ENCODE measurements at regions not wholly inside any gene's neighbourhood (a gene's known extent, or its start where the extent isn't known, plus 50 kb on each side); places are given as distances from the start of the nearest gene placed in this dataset.

GRCh38 chr2:238614376-238614775 is 187.6 kb downstream of the ASB1 start:
- no peak for DNase-seq
- Histone ChIP-seq H3K4me2 (no peak overlapping the region), H4K20me1 (ENCODE audit: insufficient read depth) (no peaks in the 10 kb centered on the region), H3K4me1 (ENCODE audit: control insufficient read depth in 1 of 2, insufficient read depth in 2 of 2, low read depth in 1 of 2, low read length in 1 of 2) (no peaks in the 10 kb centered on the region), H3F3A (replicated peaks; ENCODE audit: insufficient read depth) (no peaks in the 10 kb centered on the region), H2AFZ (ENCODE audit: low read depth) (no peak overlapping the region), H3K9ac (no peak overlapping the region), H3K27me3 (ENCODE audit: insufficient read depth) (no peaks in the 10 kb centered on the region), H3K9me2 (no peaks in the 10 kb centered on the region), H3K79me2 (ENCODE audit: insufficient read depth) (no peaks in the 10 kb centered on the region), H3K4me3 (ENCODE audit: low read depth in 2 of 2, low read length in 1 of 2) (no peak overlapping the region), H3K9me3 (no peaks in the 10 kb centered on the region), H3K36me3 (replicated peaks in 1 of 2; ENCODE audit: control insufficient read depth in 1 of 2, insufficient read depth in 2 of 2, low read length in 1 of 2) (no peaks in the 10 kb centered on the region), H3K27ac (ENCODE audit: low read depth in 2 of 2, low read length in 1 of 2) (no peak overlapping the region)
- TF ChIP-seq RFX5 (IDR thresholded peaks at IDR 0.05; ENCODE audit: low read length) = no peak
- TF ChIP-seq SMC3 (IDR thresholded peaks at IDR 0.05; ENCODE audit: low read depth, low read length) = no peak
- TF ChIP-seq FOSL2 (IDR thresholded peaks at IDR 0.05; ENCODE audit: borderline replicate concordance, low read depth) = no peak
- TF ChIP-seq MEF2A (IDR thresholded peaks at IDR 0.05; ENCODE audit: borderline replicate concordance, low read depth) = no peak
- no peak for TF ChIP-seq GATA2 (CRISPR knock-in tag; IDR thresholded peaks at IDR 0.05)
- TF ChIP-seq, protein P1, sequence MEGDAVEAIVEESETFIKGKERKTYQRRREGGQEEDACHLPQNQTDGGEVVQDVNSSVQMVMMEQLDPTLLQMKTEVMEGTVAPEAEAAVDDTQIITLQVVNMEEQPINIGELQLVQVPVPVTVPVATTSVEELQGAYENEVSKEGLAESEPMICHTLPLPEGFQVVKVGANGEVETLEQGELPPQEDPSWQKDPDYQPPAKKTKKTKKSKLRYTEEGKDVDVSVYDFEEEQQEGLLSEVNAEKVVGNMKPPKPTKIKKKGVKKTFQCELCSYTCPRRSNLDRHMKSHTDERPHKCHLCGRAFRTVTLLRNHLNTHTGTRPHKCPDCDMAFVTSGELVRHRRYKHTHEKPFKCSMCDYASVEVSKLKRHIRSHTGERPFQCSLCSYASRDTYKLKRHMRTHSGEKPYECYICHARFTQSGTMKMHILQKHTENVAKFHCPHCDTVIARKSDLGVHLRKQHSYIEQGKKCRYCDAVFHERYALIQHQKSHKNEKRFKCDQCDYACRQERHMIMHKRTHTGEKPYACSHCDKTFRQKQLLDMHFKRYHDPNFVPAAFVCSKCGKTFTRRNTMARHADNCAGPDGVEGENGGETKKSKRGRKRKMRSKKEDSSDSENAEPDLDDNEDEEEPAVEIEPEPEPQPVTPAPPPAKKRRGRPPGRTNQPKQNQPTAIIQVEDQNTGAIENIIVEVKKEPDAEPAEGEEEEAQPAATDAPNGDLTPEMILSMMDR (IDR thresholded peaks at IDR 0.05) = no peak
- TF ChIP-seq IRF3 (IDR thresholded peaks at IDR 0.05; ENCODE audit: low read depth, low read length) = no peak
- TF ChIP-seq, protein P2, sequence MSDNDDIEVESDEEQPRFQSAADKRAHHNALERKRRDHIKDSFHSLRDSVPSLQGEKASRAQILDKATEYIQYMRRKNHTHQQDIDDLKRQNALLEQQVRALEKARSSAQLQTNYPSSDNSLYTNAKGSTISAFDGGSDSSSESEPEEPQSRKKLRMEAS (IDR thresholded peaks at IDR 0.05; ENCODE audit: low read depth) = no peak
- no peak for TF ChIP-seq GABPA (IDR thresholded peaks at IDR 0.05; ENCODE audit: low read depth)
- CTCF ChIA-PET = no interaction called here
- POLR2A ChIA-PET = no interaction called here

DNA sequence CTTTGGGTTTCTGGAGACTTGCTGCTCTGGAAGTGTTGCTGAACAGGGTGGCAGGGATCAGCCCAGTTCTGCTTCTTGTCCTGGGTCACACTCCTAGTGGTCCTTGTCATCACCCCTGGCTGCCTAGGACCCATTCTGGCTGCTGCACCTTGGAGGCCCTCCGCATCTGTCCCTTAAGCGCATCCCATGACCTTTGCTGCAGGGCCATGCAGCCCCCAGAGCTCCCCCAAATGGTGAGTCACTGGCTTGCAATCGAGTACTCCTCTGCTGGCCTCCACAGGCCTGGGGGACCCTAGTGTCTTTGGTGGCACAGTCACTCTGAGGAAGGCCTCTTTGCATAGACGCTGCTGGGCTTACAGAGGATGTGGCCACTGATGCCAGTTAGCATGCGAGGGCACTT is 188.5 kb downstream of the ASB1 start:
- Histone ChIP-seq H3K79me2 (ENCODE audit: insufficient read depth) (no peaks in the 10 kb centered on the region), H3K27ac (ENCODE audit: low read depth in 2 of 2, low read length in 1 of 2) (no peak overlapping the region), H3K9ac (no peak overlapping the region), H4K20me1 (ENCODE audit: insufficient read depth) (no peaks in the 10 kb centered on the region), H3K9me3 (no peaks in the 10 kb centered on the region; the same call in 1 of the 2 replicates), H3F3A (replicated peaks; ENCODE audit: insufficient read depth) (no peaks in the 10 kb centered on the region), H3K27me3 (ENCODE audit: insufficient read depth) (no peaks in the 10 kb centered on the region), H3K36me3 (replicated peaks in 1 of 2; ENCODE audit: control insufficient read depth in 1 of 2, insufficient read depth in 2 of 2, low read length in 1 of 2) (no peaks in the 10 kb centered on the region), H2AFZ (ENCODE audit: low read depth) (no peak overlapping the region), H3K4me1 (ENCODE audit: control insufficient read depth in 1 of 2, insufficient read depth in 2 of 2, low read depth in 1 of 2, low read length in 1 of 2) (no peaks in the 10 kb centered on the region), H3K4me3 (ENCODE audit: low read depth in 2 of 2, low read length in 1 of 2) (no peak overlapping the region), H3K4me2 (no peak overlapping the region), H3K9me2 (no peaks in the 10 kb centered on the region)
- POLR2A ChIA-PET = no interaction called here
- DNase-seq = no peak
- no CpG with 5 or more reads among the region's 5 CpGs for WGBS (ENCODE audit: low lambda C conversion rate)
- CTCF ChIA-PET = no interaction called here
- TF ChIP-seq RFX5 (IDR thresholded peaks at IDR 0.05; ENCODE audit: low read length) = no peak
- TF ChIP-seq CHD2 (IDR thresholded peaks at IDR 0.05; ENCODE audit: low read length, partially characterized antibody) = no peak
- TF ChIP-seq SMC3 (IDR thresholded peaks at IDR 0.05; ENCODE audit: low read depth, low read length) = no peak
- no peak for TF ChIP-seq TAF1 (IDR thresholded peaks at IDR 0.05; ENCODE audit: borderline replicate concordance, low read depth, low read length)

Data from SK-N-SH (cell line).